ENCODE measurements at regions not wholly inside any gene's neighbourhood (a gene's known extent, or its start where the extent isn't known, plus 50 kb on each side); places are given as distances from the start of the nearest gene placed in this dataset.

GRCh38 chr4:164357957-164358356 is 396.0 kb upstream of the SMIM31 start:
- TF ChIP-seq SUZ12 (IDR thresholded peaks at IDR 0.05; ENCODE audit: extremely low read depth, insufficient read depth, insufficient read length) (no peak), YY1 (IDR thresholded peaks at IDR 0.05; ENCODE audit: insufficient read depth, insufficient read length) (no peak)

Data from NT2/D1 (cell line).